NCI-H345 (cell line): ENCODE measurements at regions not wholly inside any gene's neighbourhood (a gene's known extent, or its start where the extent isn't known, plus 50 kb on each side); places are given as distances from the start of the nearest gene placed in this dataset.

ENCODE experiments used
- DNase-seq: peaks from one replicate; lab custom pipeline; 2025; lab: John Stamatoyannopoulos, UW

- no peak for DNase-seq
These were observed 331.8 kb downstream of the PRL start for GRCh38 chr6:21965016-21965415.

GRCh38 chr6:21965953-21966539 is 330.8 kb downstream of the PRL start:
- DNase-seq: no peak

- no peak for DNase-seq
These were observed 329.5 kb downstream of the PRL start for GRCh38 chr6:21967056-21967974.

- no peak for DNase-seq
These were observed 328.4 kb downstream of the PRL start for GRCh38 chr6:21968411-21968810.

GRCh38 chr6:21969192-21969591 is 327.6 kb downstream of the PRL start:
- DNase-seq: no peak

- no peak for DNase-seq
These were observed 326.1 kb downstream of the PRL start for GRCh38 chr6:21970569-21971300.

- no peak for DNase-seq
These were observed 325.3 kb downstream of the PRL start for GRCh38 chr6:21971541-21971940.

- DNase-seq: no peak
These were observed 324.3 kb downstream of the PRL start for GRCh38 chr6:21972516-21972915.

GRCh38 chr6:21977346-21977745 is 319.5 kb downstream of the PRL start:
- DNase-seq: no peak

- DNase-seq: no peak
These were observed 315.5 kb downstream of the PRL start for GRCh38 chr6:21981235-21981833.

GRCh38 chr6:21984135-21984534 is 312.7 kb downstream of the PRL start:
- DNase-seq: no peak

- DNase-seq: no peak
These were observed 312.3 kb downstream of the PRL start for GRCh38 chr6:21984561-21984960.

GRCh38 chr6:21985904-21986303 is 310.9 kb downstream of the PRL start:
- no peak for DNase-seq

GRCh38 chr6:21986703-21987102 is 310.1 kb downstream of the PRL start:
- no peak for DNase-seq

GRCh38 chr6:21987501-21987957 is 309.3 kb downstream of the PRL start:
- no peak for DNase-seq

GRCh38 chr6:21990577-21990976 is 306.3 kb downstream of the PRL start:
- DNase-seq: no peak

GRCh38 chr6:21992178-21992967 is 304.5 kb downstream of the PRL start:
- no peak for DNase-seq

- DNase-seq: no peak
These were observed 303.0 kb downstream of the PRL start for GRCh38 chr6:21993841-21994240.

- DNase-seq: no peak
These were observed 302.0 kb downstream of the PRL start for GRCh38 chr6:21994821-21995220.

GRCh38 chr6:21995318-21995717 is 301.5 kb downstream of the PRL start:
- DNase-seq: no peak

GRCh38 chr6:21996425-21997118 is 300.3 kb downstream of the PRL start:
- no peak for DNase-seq
